ENCODE measurements at regions not wholly inside any gene's neighbourhood (a gene's known extent, or its start where the extent isn't known, plus 50 kb on each side); places are given as distances from the start of the nearest gene placed in this dataset.
A peak's percentile ranks its signal among the peaks of the same experiment; 100 is the strongest.

DNA sequence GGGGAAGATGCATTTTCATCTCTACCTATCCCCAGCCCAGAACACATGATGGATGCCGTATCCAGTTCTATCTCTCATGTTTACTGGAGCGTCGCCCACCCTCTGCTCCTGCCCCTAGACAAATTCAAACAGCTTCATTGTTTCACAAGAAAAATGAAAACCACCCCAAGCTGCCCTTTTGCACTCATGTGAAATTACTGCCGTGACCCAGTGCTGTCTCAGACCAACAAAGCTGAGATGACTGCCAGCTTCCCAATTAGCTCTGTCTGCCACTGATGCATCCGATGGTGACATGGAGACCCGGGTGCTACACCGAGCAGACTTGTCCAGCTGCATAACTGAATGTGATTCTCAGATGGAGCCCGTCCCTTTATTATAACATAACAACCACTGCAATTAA lies 67.7 kb downstream of the FOXI2 start:
- intact Hi-C loops (cut with micrococcal nuclease), result no loop called here
- BruUV-seq (replicated peaks), result no TSS peak
- Mint-ChIP-seq H3K4me1 (ENCODE audit: insufficient read depth, unreplicated experiment) (no peaks in the 10 kb centered on the region), H3K4me3 (ENCODE audit: unreplicated experiment) (no peak overlapping the region), H3K36me3 (ENCODE audit: insufficient read depth, unreplicated experiment) (no peaks in the 10 kb centered on the region), H3K9me3 (ENCODE audit: unreplicated experiment) (no peaks in the 10 kb centered on the region), H3K27me3 (ENCODE audit: insufficient read depth, unreplicated experiment) (peaks cover 64% of the 10 kb centered on the region), H3K27ac (ENCODE audit: low read depth, unreplicated experiment) (no peak overlapping the region)
- ChIA-PET CTCF (interaction anchor here (1.5 kb wide), 1 partner anchor 8 kb away, joined by 3 read pairs; no protein-coding TSS in a partner anchor), POLR2A (no interaction called here)
- TF ChIP-seq, protein P1, sequence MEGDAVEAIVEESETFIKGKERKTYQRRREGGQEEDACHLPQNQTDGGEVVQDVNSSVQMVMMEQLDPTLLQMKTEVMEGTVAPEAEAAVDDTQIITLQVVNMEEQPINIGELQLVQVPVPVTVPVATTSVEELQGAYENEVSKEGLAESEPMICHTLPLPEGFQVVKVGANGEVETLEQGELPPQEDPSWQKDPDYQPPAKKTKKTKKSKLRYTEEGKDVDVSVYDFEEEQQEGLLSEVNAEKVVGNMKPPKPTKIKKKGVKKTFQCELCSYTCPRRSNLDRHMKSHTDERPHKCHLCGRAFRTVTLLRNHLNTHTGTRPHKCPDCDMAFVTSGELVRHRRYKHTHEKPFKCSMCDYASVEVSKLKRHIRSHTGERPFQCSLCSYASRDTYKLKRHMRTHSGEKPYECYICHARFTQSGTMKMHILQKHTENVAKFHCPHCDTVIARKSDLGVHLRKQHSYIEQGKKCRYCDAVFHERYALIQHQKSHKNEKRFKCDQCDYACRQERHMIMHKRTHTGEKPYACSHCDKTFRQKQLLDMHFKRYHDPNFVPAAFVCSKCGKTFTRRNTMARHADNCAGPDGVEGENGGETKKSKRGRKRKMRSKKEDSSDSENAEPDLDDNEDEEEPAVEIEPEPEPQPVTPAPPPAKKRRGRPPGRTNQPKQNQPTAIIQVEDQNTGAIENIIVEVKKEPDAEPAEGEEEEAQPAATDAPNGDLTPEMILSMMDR (IDR thresholded peaks at IDR 0.05; ENCODE audit: unreplicated experiment), result no peak
- DNase-seq (ENCODE audit: unreplicated experiment), result no peak

GRCh38 chr10:127805950-127806349 lies 69.0 kb downstream of the FOXI2 start:
- intact Hi-C loops (cut with micrococcal nuclease), result no loop called here
- Mint-ChIP-seq H3K9me3 (ENCODE audit: unreplicated experiment) (no peaks in the 10 kb centered on the region), H3K27me3 (ENCODE audit: insufficient read depth, unreplicated experiment) (peaks cover 64% of the 10 kb centered on the region), H3K27ac (ENCODE audit: low read depth, unreplicated experiment) (no peak overlapping the region), H3K4me3 (ENCODE audit: unreplicated experiment) (no peak overlapping the region), H3K36me3 (ENCODE audit: insufficient read depth, unreplicated experiment) (no peaks in the 10 kb centered on the region), H3K4me1 (ENCODE audit: insufficient read depth, unreplicated experiment) (no peaks in the 10 kb centered on the region)
- no TSS peak for BruUV-seq (replicated peaks)
- CTCF ChIA-PET, result no interaction called here
- TF ChIP-seq, protein P1 (IDR thresholded peaks at IDR 0.05; ENCODE audit: unreplicated experiment), result no peak
- no peak for DNase-seq (ENCODE audit: unreplicated experiment)
- POLR2A ChIA-PET, result no interaction called here

DNA sequence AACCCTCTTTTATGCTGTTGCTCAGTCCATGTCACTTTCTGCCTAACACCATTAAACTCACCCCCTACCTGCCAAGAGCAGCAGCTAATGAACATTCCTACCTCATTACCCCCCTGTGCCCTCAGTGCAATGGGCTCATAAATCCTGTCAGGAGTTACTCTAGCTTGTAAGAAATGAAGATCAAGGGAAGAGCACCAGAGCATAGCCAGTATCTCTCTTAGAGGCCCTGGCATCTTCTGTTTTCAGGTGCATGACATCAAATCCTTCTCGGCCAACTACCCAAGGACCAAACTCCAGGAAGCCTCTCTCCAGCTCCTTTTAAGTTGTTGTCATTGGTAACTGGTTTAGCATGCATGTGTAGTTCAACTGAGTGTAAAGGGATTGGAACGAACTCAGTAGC lies 75.1 kb downstream of the FOXI2 start:
- DNase-seq (ENCODE audit: unreplicated experiment), result no peak
- BruUV-seq (replicated peaks), result no TSS peak

DNA sequence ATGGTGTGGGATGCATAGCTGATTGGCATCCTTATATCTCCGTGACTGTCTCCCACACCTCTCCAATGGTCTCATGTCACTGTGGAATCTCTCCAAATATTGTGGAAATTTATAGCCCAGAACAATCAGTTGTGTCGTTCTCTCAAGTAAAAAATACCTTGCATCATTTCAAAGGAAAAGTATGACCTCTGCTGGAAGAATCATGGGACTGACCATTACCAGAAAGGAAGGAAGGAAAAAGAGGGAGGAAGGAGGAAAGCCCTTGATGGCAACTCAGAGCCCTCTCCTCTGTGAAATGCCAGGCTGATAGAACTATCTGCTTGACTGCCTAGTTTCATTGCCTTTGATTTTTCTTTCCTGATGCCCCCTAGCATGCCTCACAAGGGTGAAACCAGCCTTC lies 76.3 kb downstream of the FOXI2 start:
- ChIA-PET CTCF (interaction anchor here (0.9 kb wide), 1 partner anchor 98 kb away, joined by 3 read pairs; no protein-coding TSS in a partner anchor), POLR2A (no interaction called here)
- H3K36me3 Mint-ChIP-seq (ENCODE audit: insufficient read depth, unreplicated experiment), result no peaks in the 10 kb centered on the region
- H3K9me3 Mint-ChIP-seq (ENCODE audit: unreplicated experiment), result no peaks in the 10 kb centered on the region
- TF ChIP-seq, protein P1 (IDR thresholded peaks at IDR 0.05; ENCODE audit: unreplicated experiment), result peak; percentile 18
- BruUV-seq (replicated peaks), result no TSS peak
- H3K4me3 Mint-ChIP-seq (ENCODE audit: unreplicated experiment), result no peak overlapping the region
- H3K27me3 Mint-ChIP-seq (ENCODE audit: insufficient read depth, unreplicated experiment), result peaks cover 41% of the 10 kb centered on the region
- intact Hi-C loops (cut with micrococcal nuclease), result loop anchor here (5.0 kb wide), 1 partner anchor 96 kb away; no protein-coding TSS in a partner anchor
- peak; percentile 16 for DNase-seq (ENCODE audit: unreplicated experiment)
- no peaks in the 10 kb centered on the region for H3K4me1 Mint-ChIP-seq (ENCODE audit: insufficient read depth, unreplicated experiment)
- no peak overlapping the region for H3K27ac Mint-ChIP-seq (ENCODE audit: low read depth, unreplicated experiment)

More for the DNA sequence above, 75.1 kb downstream of the FOXI2 start:
- ChIA-PET CTCF (interaction anchor here (1.1 kb wide), 1 partner anchor 8 kb away, joined by 3 read pairs; no protein-coding TSS in a partner anchor), POLR2A (no interaction called here)
- H3K27ac Mint-ChIP-seq (ENCODE audit: low read depth, unreplicated experiment), result no peak overlapping the region
- H3K4me1 Mint-ChIP-seq (ENCODE audit: insufficient read depth, unreplicated experiment), result no peaks in the 10 kb centered on the region
- no peaks in the 10 kb centered on the region for H3K36me3 Mint-ChIP-seq (ENCODE audit: insufficient read depth, unreplicated experiment)
- H3K27me3 Mint-ChIP-seq (ENCODE audit: insufficient read depth, unreplicated experiment), result peaks cover 41% of the 10 kb centered on the region
- H3K4me3 Mint-ChIP-seq (ENCODE audit: unreplicated experiment), result no peak overlapping the region
- TF ChIP-seq, protein P1 (IDR thresholded peaks at IDR 0.05; ENCODE audit: unreplicated experiment), result no peak
- no peaks in the 10 kb centered on the region for H3K9me3 Mint-ChIP-seq (ENCODE audit: unreplicated experiment)
- intact Hi-C loops (cut with micrococcal nuclease), result loop anchor here (5.0 kb wide), 1 partner anchor 95 kb away; no protein-coding TSS in a partner anchor
